ENCODE measurements at regions not wholly inside any gene's neighbourhood (a gene's known extent, or its start where the extent isn't known, plus 50 kb on each side); places are given as distances from the start of the nearest gene placed in this dataset.

GRCh38 chr19:27681972-27682371 is 1531.0 kb downstream of the UQCRFS1 start:
- Histone ChIP-seq H3K27me3 (no peaks in the 10 kb centered on the region), H3K9me3 (peaks cover 2 to 66% of the 10 kb centered on the region in 2 donors), H3K36me3 (no peaks in the 10 kb centered on the region), H3K4me3 (no peak overlapping the region), H3K4me1 (no peaks in the 10 kb centered on the region), H3K27ac (no peak overlapping the region)
- no peak for DNase-seq (ENCODE audit: low spot score in 2 of 2)
- TF ChIP-seq CTCF (IDR thresholded peaks at IDR 0.05), result no peak
- TF ChIP-seq POLR2AphosphoS5 (IDR thresholded peaks at IDR 0.05), result no peak
- TF ChIP-seq POLR2A (IDR thresholded peaks at IDR 0.05), result no peak
- intact Hi-C loops (cut with DNase I; ENCODE audit: low total_unique reads), result no loop called here

DNA sequence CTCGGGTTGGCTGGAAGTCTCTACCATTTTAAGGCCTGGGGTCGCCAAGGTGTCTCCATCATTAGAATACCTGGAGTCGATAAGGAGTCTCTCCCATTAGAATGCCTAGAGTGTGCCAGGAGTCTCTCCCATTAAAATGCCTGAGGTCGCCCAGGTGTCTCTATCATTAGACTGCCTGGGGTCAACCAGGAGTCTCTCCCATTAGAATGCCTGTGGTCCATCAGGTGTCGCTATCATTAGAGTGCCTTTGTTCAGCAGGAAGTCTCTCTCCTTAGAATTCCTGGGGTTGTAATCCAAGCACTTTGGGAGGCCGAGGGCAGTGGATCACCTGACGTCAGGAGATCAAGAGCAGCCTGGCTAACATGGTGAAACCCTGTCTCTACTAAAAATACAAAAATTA is 1533.0 kb downstream of the UQCRFS1 start:
- no peaks in the 10 kb centered on the region for H3K4me1 ChIP-seq
- H3K9me3 ChIP-seq, result peaks cover 2 to 65% of the 10 kb centered on the region in 2 donors
- intact Hi-C loops (cut with DNase I; ENCODE audit: low total_unique reads), result no loop called here
- H3K27ac ChIP-seq, result no peak overlapping the region
- no peaks in the 10 kb centered on the region for H3K27me3 ChIP-seq
- DNase-seq (ENCODE audit: low spot score in 2 of 2), result no peak
- TF ChIP-seq POLR2AphosphoS5 (IDR thresholded peaks at IDR 0.05) (no peak), POLR2A (IDR thresholded peaks at IDR 0.05) (no peak), CTCF (IDR thresholded peaks at IDR 0.05) (no peak)
- H3K4me3 ChIP-seq, result no peak overlapping the region
- no peaks in the 10 kb centered on the region for H3K36me3 ChIP-seq

DNA sequence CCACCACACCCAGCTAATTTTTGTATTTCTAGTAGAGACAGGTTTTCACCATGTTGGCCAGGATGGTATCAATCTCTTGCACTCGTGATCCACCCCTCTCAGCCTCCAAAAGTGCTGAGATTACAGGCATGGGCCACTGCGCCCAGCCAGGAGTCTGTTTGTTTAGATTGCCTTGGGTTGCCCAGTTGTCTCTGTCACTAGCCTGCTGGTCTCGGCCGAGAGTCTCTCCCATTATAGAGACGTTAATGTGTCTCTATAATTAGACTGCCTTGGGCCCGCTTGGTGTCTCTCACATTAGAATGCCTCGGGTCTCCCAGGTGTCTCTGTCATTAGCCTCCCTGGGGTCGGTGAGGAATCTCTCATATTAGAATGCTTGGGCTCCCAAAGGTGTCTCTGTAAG is 1533.6 kb downstream of the UQCRFS1 start:
- Histone ChIP-seq H3K36me3 (no peaks in the 10 kb centered on the region), H3K27me3 (no peaks in the 10 kb centered on the region), H3K9me3 (peaks cover 6 to 63% of the 10 kb centered on the region in 2 donors), H3K27ac (no peak overlapping the region), H3K4me3 (no peak overlapping the region), H3K4me1 (no peaks in the 10 kb centered on the region)
- TF ChIP-seq POLR2A (IDR thresholded peaks at IDR 0.05), result no peak
- TF ChIP-seq CTCF (IDR thresholded peaks at IDR 0.05), result no peak
- no peak for TF ChIP-seq POLR2AphosphoS5 (IDR thresholded peaks at IDR 0.05)
- DNase-seq (ENCODE audit: low spot score in 2 of 2), result no peak
- intact Hi-C loops (cut with DNase I; ENCODE audit: low total_unique reads), result no loop called here

DNA sequence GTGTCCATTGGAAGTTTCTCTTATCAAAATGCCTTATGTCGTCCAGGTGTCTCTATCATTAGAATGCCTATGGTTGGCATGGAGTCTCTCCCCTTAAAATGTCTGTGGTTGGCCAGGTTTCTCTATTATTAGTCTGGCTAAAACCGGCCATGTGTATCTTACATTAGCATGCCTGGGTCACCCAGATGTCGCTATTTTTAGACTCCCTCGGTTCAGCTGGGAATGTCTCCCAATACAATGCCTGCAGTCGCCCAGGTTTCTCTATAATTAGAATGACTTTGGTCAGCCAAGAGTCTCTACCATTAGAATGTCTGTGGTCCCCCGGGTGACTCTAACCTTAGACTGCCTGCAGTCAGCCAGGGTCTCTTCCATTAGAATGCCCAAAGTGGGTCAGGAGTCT is 1536.1 kb downstream of the UQCRFS1 start:
- Histone ChIP-seq H3K27me3 (no peaks in the 10 kb centered on the region), H3K9me3 (peaks cover 7 to 69% of the 10 kb centered on the region in 2 donors), H3K4me1 (no peaks in the 10 kb centered on the region), H3K4me3 (no peak overlapping the region), H3K27ac (no peak overlapping the region), H3K36me3 (no peaks in the 10 kb centered on the region)
- TF ChIP-seq POLR2AphosphoS5 (IDR thresholded peaks at IDR 0.05), result no peak
- no peak for TF ChIP-seq CTCF (IDR thresholded peaks at IDR 0.05)
- TF ChIP-seq POLR2A (IDR thresholded peaks at IDR 0.05), result no peak
- intact Hi-C loops (cut with DNase I; ENCODE audit: low total_unique reads), result no loop called here
- no peak for DNase-seq (ENCODE audit: low spot score in 2 of 2)

DNA sequence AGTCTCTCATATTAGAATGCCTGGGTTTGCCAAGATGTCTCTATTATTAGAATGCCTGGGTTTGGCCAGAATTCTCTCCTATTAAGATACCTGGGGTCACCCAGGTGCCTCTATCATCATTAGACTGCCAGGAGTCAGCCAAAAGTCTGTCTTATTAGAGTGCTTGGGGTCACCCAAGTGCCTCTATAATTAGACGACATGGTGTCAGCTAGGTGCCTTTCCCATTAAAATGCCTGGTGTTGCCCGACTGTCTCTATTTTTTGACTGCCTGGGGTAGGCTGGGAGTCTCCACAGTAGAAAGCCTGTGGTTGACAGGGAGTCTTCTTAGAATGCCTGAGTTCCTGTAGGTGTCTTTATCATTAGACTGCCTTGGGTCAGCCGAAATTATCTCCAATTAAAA is 1536.6 kb downstream of the UQCRFS1 start:
- Histone ChIP-seq H3K4me1 (no peaks in the 10 kb centered on the region), H3K27me3 (no peaks in the 10 kb centered on the region), H3K4me3 (no peak overlapping the region), H3K27ac (no peak overlapping the region), H3K36me3 (no peaks in the 10 kb centered on the region), H3K9me3 (peaks cover 7 to 74% of the 10 kb centered on the region in 2 donors)
- TF ChIP-seq CTCF (IDR thresholded peaks at IDR 0.05) (no peak), POLR2A (IDR thresholded peaks at IDR 0.05) (no peak), POLR2AphosphoS5 (IDR thresholded peaks at IDR 0.05) (no peak)
- DNase-seq (ENCODE audit: low spot score in 2 of 2), result no peak
- intact Hi-C loops (cut with DNase I; ENCODE audit: low total_unique reads), result no loop called here
